Hematopoietic multipotent progenitor cell treated with erythropoietin and hydrocortisone succinate and interleukin-3 and kit ligand, for 6 days (in vitro differentiated cells): ENCODE measurements at regions not wholly inside any gene's neighbourhood (a gene's known extent, or its start where the extent isn't known, plus 50 kb on each side); places are given as distances from the start of the nearest gene placed in this dataset.

Experiments used
- DNase-seq: peaks from one replicate; pipeline ENCODE4 v3.0.0-alpha.2; 2015

DNA sequence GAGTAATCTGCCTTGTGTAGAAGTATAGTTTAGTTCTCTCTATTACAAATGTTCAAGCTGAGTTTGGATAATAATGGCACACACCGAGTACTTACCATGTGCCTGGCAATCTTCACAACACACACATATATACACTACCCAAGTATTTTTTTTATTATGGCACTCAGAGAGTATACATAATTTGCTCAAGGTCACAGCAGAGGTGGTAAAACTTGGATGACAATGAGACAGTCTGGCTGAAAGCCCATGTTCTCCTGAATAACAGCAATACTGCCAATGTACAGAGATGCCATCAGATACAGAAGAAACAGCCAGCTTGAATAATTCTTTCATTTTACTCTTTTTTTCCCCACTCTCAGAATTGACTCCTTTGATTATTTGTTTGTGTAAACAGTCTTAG lies 460.0 kb downstream of the CNTN6 start:
- DNase-seq = no peak

GRCh38 chr3:1561427-1561826 lies 468.6 kb downstream of the CNTN6 start:
- DNase-seq = no peak

DNA sequence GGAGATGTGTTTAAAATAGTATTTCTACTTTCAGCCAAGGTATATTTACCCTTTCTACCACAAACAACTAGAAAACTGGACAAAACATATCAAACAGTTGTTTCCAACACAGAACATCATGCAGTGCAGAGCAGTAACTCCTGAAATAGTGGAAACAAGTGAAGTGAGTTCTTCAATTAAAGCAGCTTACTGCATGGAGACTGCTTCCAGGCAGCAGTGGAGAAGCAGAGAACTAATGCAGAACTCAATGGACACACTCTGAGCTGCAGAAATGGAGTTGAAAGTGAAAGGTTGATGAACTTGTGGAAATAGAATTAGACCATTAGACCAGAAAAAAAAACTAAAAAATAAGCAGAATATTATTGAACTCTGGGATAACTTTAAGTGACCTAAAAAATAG lies 478.9 kb downstream of the CNTN6 start:
- DNase-seq = no peak

GRCh38 chr3:1576047-1576446 lies 483.2 kb downstream of the CNTN6 start:
- DNase-seq = no peak

GRCh38 chr3:1578124-1578806 lies 485.4 kb downstream of the CNTN6 start:
- no peak for DNase-seq

DNA sequence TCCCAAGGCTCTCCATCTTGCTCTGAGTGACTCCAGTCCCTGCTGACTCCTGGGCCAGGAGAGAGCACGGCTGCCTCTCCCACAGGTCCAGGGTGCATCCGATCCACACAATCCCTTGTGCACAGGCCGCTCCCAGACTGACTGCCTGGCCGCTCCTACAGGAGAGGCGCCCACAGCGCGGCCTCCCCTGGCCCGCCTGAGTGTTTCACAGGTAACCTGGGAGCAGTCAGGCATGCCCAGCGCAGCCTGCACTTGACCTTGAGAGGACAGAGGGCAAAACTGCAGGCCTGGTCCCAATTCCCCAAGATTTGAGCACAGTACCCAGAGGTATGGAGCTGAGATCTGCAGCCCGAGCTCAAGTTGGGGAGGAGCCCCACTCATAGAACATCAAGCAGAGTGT lies 490.2 kb downstream of the CNTN6 start:
- DNase-seq = no peak

- DNase-seq = peak; percentile 2
Measured at GRCh38 chr3:1587426-1587825, 494.6 kb downstream of the CNTN6 start.

GRCh38 chr3:1591327-1592028 lies 498.7 kb downstream of the CNTN6 start:
- DNase-seq = no peak

DNA sequence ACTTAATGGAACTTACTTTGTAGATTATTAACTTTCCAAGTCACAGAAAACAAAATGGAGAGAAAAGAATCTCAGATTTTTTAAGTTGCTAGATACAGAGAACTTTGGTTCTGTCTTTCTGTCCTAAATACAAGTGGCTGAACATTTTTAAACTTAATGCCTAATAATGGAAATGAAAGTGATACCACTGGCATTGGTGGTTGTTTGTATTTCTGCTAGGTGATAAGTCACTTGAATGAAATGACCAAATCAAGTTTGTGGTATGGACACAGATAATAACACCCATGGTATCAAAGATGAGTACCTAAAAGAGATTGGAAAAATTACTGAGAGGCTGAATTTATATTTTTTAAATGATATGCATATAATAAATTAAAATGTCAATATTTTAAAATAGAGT lies 502.1 kb downstream of the CNTN6 start:
- DNase-seq = no peak

- no peak for DNase-seq
Measured at GRCh38 chr3:1600206-1600605, 498.5 kb upstream of the CNTN4 start.

- no peak for DNase-seq
Measured at GRCh38 chr3:1600700-1601418, 497.8 kb upstream of the CNTN4 start.

GRCh38 chr3:1609416-1609815 lies 489.2 kb upstream of the CNTN4 start:
- no peak for DNase-seq

GRCh38 chr3:1611824-1612223 lies 486.8 kb upstream of the CNTN4 start:
- no peak for DNase-seq

DNA sequence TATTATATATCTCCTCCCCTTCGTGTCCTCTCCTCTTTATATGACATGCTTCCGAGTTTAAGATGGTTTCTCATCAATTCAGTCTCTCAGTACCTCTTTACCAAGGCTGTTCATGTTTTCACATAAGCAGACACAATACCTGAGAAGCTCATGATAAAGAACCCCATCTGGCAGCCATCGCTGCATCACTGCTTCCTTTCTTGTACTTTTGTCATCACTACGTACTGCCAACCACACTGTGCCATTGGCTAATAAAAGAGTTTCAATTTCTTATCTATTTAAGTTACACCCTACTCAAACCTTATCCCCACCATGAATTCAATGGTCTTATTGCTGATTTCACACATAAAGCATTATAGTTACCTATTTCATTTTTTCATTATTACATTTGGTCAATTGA lies 484.7 kb upstream of the CNTN4 start:
- DNase-seq = no peak

DNA sequence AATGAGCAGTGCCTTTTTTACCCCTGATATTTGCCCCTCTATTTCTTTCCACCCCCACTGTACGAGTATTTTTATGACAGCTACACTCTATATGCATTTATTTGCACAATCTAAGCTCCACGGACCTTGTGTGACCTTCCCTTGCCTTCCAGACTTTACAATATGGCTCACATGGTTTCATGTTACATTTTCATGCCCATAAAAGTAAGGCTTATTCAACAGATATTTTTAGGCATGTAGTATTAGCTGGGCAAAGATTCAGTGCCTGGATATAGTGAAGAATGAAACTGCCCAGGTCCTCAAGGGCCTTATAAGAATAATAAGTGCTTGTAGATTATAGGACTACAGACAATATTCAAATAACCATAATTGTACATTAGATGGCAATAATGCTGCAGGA lies 481.9 kb upstream of the CNTN4 start:
- no peak for DNase-seq

DNA sequence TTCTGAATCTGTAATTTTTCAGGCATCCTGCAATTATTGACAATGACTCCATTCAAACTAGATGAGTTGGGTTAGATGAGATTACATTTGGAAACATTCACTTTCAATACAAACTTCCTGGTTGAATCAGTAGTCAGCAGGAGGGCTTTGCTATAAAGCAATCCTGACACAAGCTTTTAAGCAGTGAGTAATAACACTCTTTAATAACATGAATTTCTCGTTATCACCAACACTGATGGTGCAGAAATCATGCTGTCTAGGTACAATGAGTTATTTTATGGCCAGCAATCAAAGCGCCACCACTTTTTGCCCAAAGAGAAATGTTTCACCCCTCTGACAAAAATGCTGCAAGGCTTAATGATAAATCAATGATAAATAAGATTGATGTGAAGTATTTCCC lies 474.8 kb upstream of the CNTN4 start:
- no peak for DNase-seq

- no peak for DNase-seq
Measured at GRCh38 chr3:1632128-1632527, 466.5 kb upstream of the CNTN4 start.

- DNase-seq = no peak
Measured at GRCh38 chr3:1661839-1662238, 436.8 kb upstream of the CNTN4 start.

- DNase-seq = no peak
Measured at GRCh38 chr3:1664266-1664665, 434.4 kb upstream of the CNTN4 start.

DNA sequence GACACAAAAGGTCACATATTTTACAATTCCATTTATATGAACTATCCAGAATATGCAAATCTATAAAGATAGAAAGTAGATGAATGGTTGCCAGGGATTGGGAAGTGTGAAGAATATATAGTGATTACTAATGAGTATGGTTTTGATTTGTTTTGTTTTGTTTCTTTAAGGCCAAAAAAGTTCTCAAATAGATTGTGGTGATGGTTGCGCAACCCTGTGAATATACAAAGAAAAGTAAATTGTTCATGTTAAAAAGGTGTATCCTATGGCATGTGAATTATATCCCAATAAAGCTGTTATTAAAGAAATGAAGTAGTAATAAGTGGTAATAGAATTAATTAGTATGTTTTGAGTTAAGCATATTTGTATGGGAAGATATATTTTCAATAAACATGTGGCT lies 431.8 kb upstream of the CNTN4 start:
- no peak for DNase-seq

DNA sequence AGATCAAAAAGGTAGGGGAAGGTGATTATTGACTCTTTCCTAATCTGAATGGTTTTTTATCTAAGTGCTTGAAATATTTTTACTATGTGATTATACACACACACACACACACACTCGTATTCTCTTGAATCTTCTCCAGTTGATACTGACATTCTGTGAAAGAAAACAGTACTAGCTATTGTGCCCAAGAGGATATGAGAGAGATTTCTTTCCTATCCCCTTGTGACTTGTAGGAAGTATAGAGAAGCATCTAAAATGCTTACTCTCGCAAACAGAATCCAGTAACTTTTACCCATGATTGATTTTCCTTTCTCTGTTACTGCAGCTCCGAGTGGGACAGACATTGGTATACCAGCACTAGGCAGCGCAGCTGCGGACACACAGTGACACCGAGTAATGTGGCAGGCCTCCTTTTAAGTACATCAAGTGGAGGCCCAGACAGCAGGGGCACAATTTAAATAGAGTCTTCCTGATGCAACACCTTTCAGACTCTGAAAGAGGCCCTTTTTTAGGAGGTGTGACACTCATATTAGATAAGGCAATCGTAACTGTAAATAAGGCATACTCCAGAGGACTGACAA lies 421.0 kb upstream of the CNTN4 start:
- no peak for DNase-seq

- DNase-seq = no peak
Measured at GRCh38 chr3:1692428-1692827, 406.2 kb upstream of the CNTN4 start.

- no peak for DNase-seq
Measured at GRCh38 chr3:1693145-1693544, 405.5 kb upstream of the CNTN4 start.
